SKM-1 treated with dmso at 0.1 percent for 144 hours (cell line): ENCODE measurements at regions not wholly inside any gene's neighbourhood (a gene's known extent, or its start where the extent isn't known, plus 50 kb on each side); places are given as distances from the start of the nearest gene placed in this dataset.

Experiments used
- DNase-seq: peaks from one replicate; lab custom pipeline; 2025; ENCODE audit not compliant: unreplicated experiment; lab: John Stamatoyannopoulos, UW

GRCh38 chr3:194218646-194219453, 82.9 kb downstream of the HES1 start:
- no peak for DNase-seq

GRCh38 chr3:194219826-194220410, 84.0 kb downstream of the HES1 start:
- no peak for DNase-seq

GRCh38 chr3:194220901-194221326, 85.0 kb downstream of the HES1 start:
- no peak for DNase-seq

DNA sequence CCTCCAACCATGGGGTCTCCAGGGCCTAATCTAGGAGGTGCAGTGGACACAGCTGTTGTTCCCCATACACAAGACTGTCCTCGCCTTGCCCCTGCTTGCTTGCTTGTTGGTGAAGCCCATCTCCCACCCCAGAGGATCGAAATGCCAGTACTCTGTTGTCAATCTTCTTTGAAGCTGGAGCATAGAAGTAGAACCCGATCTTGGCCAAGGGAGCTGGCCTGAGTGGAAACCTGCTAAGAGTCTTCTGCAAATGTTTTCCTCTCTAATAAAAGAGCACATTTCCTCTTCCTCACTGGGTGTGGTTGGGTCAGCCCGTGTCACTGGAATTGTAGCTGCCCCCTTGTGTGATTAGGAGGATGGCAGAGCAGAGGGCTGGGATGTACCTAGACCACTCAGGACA, 85.4 kb downstream of the HES1 start:
- DNase-seq: no peak

DNA sequence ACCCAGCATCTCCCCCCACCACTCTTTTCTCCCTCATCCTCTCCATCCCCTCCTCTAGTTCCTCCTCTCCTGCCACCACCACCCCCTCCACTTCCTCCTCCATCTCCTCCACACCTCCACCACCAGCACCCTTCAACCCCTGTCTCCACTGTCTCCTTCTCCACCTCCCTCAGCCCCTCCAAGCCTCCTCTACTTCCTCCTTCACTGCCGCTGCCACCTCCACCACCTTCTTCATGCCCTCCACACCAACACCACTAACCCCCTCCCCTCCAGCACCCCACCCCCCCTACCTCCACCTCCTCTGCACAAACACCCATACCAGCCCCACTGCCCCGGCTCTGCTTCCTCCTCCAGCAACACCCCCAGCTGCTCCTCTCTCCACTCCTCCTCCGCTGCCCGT, 88.0 kb downstream of the HES1 start:
- no peak for DNase-seq

- no peak for DNase-seq
Observed at GRCh38 chr3:194224471-194225417, 88.8 kb downstream of the HES1 start.

GRCh38 chr3:194225418-194225812, 89.5 kb downstream of the HES1 start:
- DNase-seq: no peak

- no peak for DNase-seq
Observed at GRCh38 chr3:194225988-194226663, 90.2 kb downstream of the HES1 start.

DNA sequence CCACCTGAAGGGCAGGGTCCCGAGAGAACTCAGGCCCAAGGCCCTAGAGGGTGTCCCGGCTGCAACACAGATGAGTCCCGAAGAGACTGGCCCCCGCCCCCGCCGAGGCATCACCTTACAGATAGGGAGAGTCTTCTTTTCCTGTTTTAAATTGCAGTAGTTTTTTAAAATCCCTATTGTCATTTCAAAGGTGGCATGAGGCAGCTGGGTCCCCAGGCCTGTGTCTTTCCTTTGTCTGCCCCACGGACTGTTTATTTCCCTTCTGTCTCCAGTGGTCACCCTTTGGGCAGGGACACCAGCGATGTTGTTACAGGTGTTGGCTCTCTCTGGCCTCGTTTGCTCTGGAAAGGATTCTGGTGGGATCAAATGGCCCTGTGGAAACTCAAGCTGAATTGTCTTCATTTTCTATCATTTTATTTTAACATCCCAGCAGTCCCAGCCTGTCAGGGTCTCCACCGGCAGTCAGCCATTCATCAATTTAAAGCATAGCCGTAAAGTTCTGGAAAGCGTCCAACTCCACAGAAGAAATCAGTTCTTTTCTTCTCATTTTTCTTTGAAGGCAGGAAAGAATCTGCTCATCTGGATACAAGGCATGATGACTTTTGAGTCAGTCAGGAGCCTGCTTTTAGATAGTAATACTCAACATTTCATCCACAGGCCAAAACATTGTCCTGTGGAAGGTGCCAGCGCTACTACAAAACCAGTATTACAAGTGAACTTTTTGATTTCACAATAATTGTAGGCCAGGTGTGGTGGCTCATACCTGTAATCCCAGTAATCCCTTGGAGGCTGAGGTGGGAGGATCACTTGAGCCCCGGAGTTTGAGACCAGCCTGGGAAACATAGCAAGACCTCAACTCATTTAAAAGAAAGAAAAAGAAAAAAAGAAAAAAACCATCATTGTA, 96.2 kb downstream of the HES1 start:
- no peak for DNase-seq

DNA sequence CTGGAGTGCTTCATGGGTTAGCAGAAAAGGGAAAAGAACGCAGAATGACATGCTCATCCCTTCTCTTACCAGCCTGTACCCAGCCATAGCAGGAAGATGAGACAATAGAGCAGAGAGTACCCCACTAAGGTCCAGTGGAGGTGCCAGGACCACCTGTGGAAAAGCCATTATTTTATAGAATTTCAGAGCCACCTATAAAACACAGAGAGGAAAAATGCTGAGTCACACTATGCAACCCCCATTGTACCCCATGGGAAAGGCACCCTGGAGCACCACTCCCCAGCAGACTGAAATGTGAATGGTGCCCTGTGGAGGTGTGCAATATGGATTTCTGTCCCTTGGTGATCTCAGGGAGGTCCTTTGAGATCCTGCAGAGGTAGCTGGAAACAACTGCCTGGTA, 97.2 kb downstream of the HES1 start:
- DNase-seq: no peak

- DNase-seq: no peak
Observed at GRCh38 chr3:194235160-194235559, 99.2 kb downstream of the HES1 start.

- DNase-seq: no peak
Observed at GRCh38 chr3:194237110-194237509, 101.2 kb downstream of the HES1 start.

GRCh38 chr3:194240766-194241165, 104.8 kb downstream of the HES1 start:
- no peak for DNase-seq

DNA sequence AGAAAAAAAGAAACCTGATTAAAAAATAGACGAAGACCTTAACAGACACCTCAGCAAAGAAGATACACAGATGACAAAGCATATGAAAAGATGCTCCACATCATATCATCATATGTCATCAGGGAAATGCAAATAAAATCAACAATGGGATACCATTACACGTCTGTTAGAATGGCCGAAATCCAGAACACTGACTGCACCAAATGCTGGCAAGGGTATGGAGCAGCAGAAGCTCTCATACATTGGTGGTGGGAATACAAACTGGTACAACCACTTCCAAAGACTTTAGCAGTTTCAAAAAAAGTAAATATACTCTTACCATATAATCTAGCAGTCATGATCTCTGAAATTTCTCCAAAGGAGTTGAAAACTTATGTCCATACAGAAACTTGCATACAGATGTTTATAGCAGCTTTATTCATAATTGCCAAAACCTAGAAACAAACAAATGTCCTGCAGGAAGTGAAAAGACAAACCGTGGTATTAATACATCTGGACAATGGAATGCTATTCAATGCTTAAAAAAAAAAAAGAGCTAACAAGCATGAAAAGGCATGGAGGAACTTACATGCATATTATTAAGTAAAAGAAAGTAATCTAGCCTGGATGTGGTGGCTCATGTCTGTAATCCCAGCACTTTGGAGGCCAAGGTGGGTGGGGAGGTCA, 107.4 kb downstream of the HES1 start:
- DNase-seq: no peak

- no peak for DNase-seq
Observed at GRCh38 chr3:194244167-194244566, 107.0 kb downstream of the CPN2 start.

DNA sequence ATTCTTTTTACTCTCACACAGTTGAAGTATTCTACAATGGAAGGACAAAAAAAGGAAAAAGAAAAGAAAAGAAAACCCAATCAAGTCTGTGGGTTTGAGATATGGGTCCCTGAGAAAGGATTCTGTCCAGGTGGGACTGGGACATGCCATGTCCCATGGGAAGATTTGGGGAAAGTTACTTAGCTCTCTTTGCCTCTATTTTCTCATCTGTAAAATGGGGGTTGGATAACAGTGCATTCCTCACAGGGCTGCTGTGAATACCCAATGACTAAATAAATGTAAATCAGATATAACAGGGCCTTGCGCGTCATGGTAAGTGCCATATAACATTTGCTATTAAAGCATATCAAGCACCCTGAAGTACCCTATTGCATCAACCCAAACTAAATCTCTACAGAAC, 105.7 kb downstream of the CPN2 start:
- no peak for DNase-seq

DNA sequence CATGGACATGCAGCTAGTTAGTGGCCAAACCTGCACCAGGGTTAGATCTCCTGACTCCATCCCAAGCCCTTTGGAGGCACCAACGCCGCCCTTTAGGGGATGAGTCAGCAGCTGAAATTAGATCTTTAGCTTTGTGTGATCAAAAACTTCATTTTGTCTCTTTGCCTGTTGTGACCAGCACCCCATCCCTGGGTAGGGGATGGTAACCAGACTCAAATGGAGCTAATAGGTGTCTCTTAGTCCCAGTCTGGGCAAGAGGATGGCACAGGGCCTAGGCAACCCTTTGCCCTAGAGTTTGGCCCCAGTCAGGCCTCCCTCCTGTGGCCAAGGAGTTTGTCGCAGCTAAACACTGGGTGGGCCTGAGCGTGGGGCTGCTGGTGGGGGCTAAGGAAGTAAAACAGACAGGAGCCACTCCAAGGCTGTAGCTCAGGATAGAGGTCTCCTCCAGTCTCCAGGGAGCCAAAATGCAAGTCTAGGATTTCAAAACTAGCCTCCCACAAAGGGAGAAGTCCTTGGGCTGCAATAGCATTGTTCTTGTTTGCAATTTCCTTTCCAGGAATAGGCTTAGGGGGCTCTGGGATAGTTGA, 105.1 kb downstream of the CPN2 start:
- DNase-seq: no peak

GRCh38 chr3:194246709-194247349, 104.3 kb downstream of the CPN2 start:
- no peak for DNase-seq

GRCh38 chr3:194247350-194247740, 103.8 kb downstream of the CPN2 start:
- DNase-seq: no peak
